ENCODE measurements at regions not wholly inside any gene's neighbourhood (a gene's known extent, or its start where the extent isn't known, plus 50 kb on each side); places are given as distances from the start of the nearest gene placed in this dataset.

- H3K4me3 ChIP-seq: no peak overlapping the region
- no peaks in the 10 kb centered on the region for H3K36me3 ChIP-seq
- intact Hi-C loops (cut with DNase I; ENCODE audit: low total_unique reads): no loop called here
- no peak overlapping the region for H3K27ac ChIP-seq
- TF ChIP-seq POLR2A (IDR thresholded peaks at IDR 0.05) (no peak), POLR2AphosphoS5 (IDR thresholded peaks at IDR 0.05) (no peak), CTCF (IDR thresholded peaks at IDR 0.05 in 8 of 11, conservative IDR thresholded peaks at IDR 0.05 in 3 of 11) (no peak)
- WGBS, 5 donors: 93 to 96% (median 94%) methylated on average over 8 of the region's 8 CpGs
- no peaks in the 10 kb centered on the region for H3K9me3 ChIP-seq
- no peak for DNase-seq
- H3K27me3 ChIP-seq (replicated peaks in 1 of 7): peaks cover 0 to 27% (median 0%) of the 10 kb centered on the region in 7 donors
- peaks cover 0 to 9% (median 0%) of the 10 kb centered on the region in 6 donors for H3K4me1 ChIP-seq
These were observed 335.4 kb downstream of the RRAGC start for GRCh38 chr1:38524025-38524641.

DNA sequence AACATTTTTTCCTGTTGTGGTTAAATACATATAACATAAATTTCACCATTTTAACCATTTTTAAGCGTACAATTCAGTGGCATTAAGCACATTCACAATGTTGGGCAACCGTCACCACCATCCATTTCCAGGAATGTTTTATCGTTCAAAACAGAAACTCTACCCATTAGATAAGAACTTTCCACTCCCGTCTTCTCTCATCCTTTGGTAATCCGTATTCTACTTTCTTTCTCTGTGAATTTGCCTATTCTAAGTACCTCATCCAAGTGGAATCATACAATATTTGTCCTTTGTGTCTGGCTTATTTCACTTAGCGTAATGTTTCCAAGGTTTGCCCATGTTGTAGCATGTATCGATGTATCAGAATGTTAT is 336.0 kb downstream of the RRAGC start:
- no peak overlapping the region for H3K27ac ChIP-seq
- WGBS, 5 donors: 88 to 95% (median 89%) methylated on average over 7 of the region's 7 CpGs
- H3K4me1 ChIP-seq: peaks cover 0 to 9% (median 0%) of the 10 kb centered on the region in 6 donors
- H3K36me3 ChIP-seq: no peaks in the 10 kb centered on the region
- no peak for TF ChIP-seq CTCF (IDR thresholded peaks at IDR 0.05 in 8 of 11, conservative IDR thresholded peaks at IDR 0.05 in 3 of 11)
- no peak for TF ChIP-seq POLR2AphosphoS5 (IDR thresholded peaks at IDR 0.05)
- no peak for TF ChIP-seq POLR2A (IDR thresholded peaks at IDR 0.05)
- no peak for DNase-seq
- peaks cover 0 to 27% (median 0%) of the 10 kb centered on the region in 7 donors for H3K27me3 ChIP-seq (replicated peaks in 1 of 7)
- intact Hi-C loops (cut with DNase I; ENCODE audit: low total_unique reads): no loop called here
- no peak overlapping the region for H3K4me3 ChIP-seq
- H3K9me3 ChIP-seq: no peaks in the 10 kb centered on the region

- 70 to 83% (median 79%) methylated on average over 10 of the region's 10 CpGs for WGBS, 5 donors
- H3K36me3 ChIP-seq: no peaks in the 10 kb centered on the region
- no peaks in the 10 kb centered on the region for H3K9me3 ChIP-seq
- no peak for DNase-seq
- H3K27ac ChIP-seq: no peak overlapping the region
- TF ChIP-seq POLR2AphosphoS5 (IDR thresholded peaks at IDR 0.05) (no peak), POLR2A (IDR thresholded peaks at IDR 0.05) (no peak), CTCF (IDR thresholded peaks at IDR 0.05 in 8 of 11, conservative IDR thresholded peaks at IDR 0.05 in 3 of 11) (no peak)
- intact Hi-C loops (cut with DNase I; ENCODE audit: low total_unique reads): no loop called here
- H3K27me3 ChIP-seq (replicated peaks in 1 of 7): peaks cover 0 to 27% (median 0%) of the 10 kb centered on the region in 7 donors
- H3K4me1 ChIP-seq: peaks cover 0 to 9% (median 0%) of the 10 kb centered on the region in 6 donors
- no peak overlapping the region for H3K4me3 ChIP-seq
These were observed 336.5 kb downstream of the RRAGC start for GRCh38 chr1:38522915-38523567.

GRCh38 chr1:38516560-38516959 is 343.0 kb downstream of the RRAGC start:
- 87 to 97% (median 92%) methylated on average over 2 of the region's 2 CpGs for WGBS, 5 donors
- Histone ChIP-seq H3K4me3 (no peak overlapping the region), H3K4me1 (no peaks in the 10 kb centered on the region), H3K27me3 (replicated peaks in 1 of 7) (peaks cover 0 to 15% (median 0%) of the 10 kb centered on the region in 7 donors), H3K36me3 (no peaks in the 10 kb centered on the region), H3K27ac (no peak overlapping the region), H3K9me3 (no peaks in the 10 kb centered on the region)
- no peak for TF ChIP-seq POLR2AphosphoS5 (IDR thresholded peaks at IDR 0.05)
- no peak for TF ChIP-seq POLR2A (IDR thresholded peaks at IDR 0.05)
- no peak for TF ChIP-seq CTCF (IDR thresholded peaks at IDR 0.05 in 8 of 11, conservative IDR thresholded peaks at IDR 0.05 in 3 of 11)
- intact Hi-C loops (cut with DNase I; ENCODE audit: low total_unique reads): no loop called here
- DNase-seq: no peak

Data from spleen (tissue), 11 donors.